Endodermal cell (in vitro differentiated cells): ENCODE measurements at regions not wholly inside any gene's neighbourhood (a gene's known extent, or its start where the extent isn't known, plus 50 kb on each side); places are given as distances from the start of the nearest gene placed in this dataset.

ENCODE experiments used
- DNase-seq: peaks from one replicate; pipeline ENCODE4 v3.0.0-alpha.2; 2017
- H3K27ac ChIP-seq: 2 replicates; pipeline ENCODE4 v1.5.1; 2013; ENCODE audit warnings: mild to moderate bottlenecking, low read depth, low read length, moderate library complexity
- H3K27me3 ChIP-seq: 2 replicates; pipeline ENCODE4 v1.6.1; 2013; ENCODE audit warnings: mild to moderate bottlenecking, low read length, moderate library complexity; ENCODE audit not compliant: insufficient read depth, control insufficient read depth, poor library complexity, severe bottlenecking
- H3K36me3 ChIP-seq: 2 replicates; pipeline ENCODE4 v1.7.0; 2013; ENCODE audit warnings: mild to moderate bottlenecking, low read length, moderate library complexity; ENCODE audit not compliant: control insufficient read depth, insufficient read depth
- H3K4me1 ChIP-seq: one replicate; pipeline ENCODE4 v1.7.0; 2013; ENCODE audit warnings: low read length; ENCODE audit not compliant: control insufficient read depth, insufficient read depth
- H3K4me3 ChIP-seq: 2 replicates; pipeline ENCODE4 v1.5.1; 2013; ENCODE audit warnings: mild to moderate bottlenecking, low read length, moderate library complexity
- H3K9ac ChIP-seq: 2 replicates; pipeline ENCODE4 v1.6.1; 2013; ENCODE audit warnings: mild to moderate bottlenecking, low read length, moderate library complexity; ENCODE audit not compliant: poor library complexity, severe bottlenecking; ENCODE audit errors: extremely low read depth
- H3K9me3 ChIP-seq: 2 replicates; pipeline ENCODE4 v1.6.1; 2013; ENCODE audit warnings: mild to moderate bottlenecking, low read length, moderate library complexity; ENCODE audit not compliant: control insufficient read depth
- H3K27ac Mint-ChIP-seq: 2 replicates; pipeline ENCODE4 v1.8.0; 2020; ENCODE audit warnings: mixed read lengths
- H3K27me3 Mint-ChIP-seq: 2 replicates; pipeline ENCODE4 v1.8.0; 2021; ENCODE audit warnings: mild to moderate bottlenecking, mixed read lengths; ENCODE audit not compliant: insufficient read depth
- H3K36me3 Mint-ChIP-seq: 2 replicates; pipeline ENCODE4 v1.8.0; 2020; ENCODE audit warnings: low read depth, mixed read lengths
- H3K4me1 Mint-ChIP-seq: 2 replicates; pipeline ENCODE4 v1.8.0; 2020; ENCODE audit warnings: mixed read lengths
- H3K4me3 Mint-ChIP-seq: 2 replicates; pipeline ENCODE4 v1.8.0; 2020; ENCODE audit warnings: mild to moderate bottlenecking, moderate library complexity, mixed read lengths
- H3K9me3 Mint-ChIP-seq: 2 replicates; pipeline ENCODE4 v1.8.0; 2020; ENCODE audit warnings: mild to moderate bottlenecking, mixed read lengths
- WGBS, 2 experiments: methylation state at CpG; one replicate each; pipeline versions ENCODE4 v1.1.5 to v1.1.7; 2013; ENCODE audit warnings: missing lambda C conversion rate in 2 of 2, mixed read lengths in 1 of 2; ENCODE audit not compliant: insufficient coverage in 1 of 2, insufficient read length in 1 of 2; 5-methylcytosine and 5-hydroxymethylcytosine counted together
- TF ChIP-seq, protein P1 (sequence below): fragments of 200-600 bp; sonication (generic); conservative IDR thresholded peaks from 2 replicates; pipeline ENCODE4 v1.5.0; 2021; ENCODE audit warnings: antibody characterized with exemption, mild to moderate bottlenecking

- Histone ChIP-seq H3K9ac (no peak overlapping the region), H3K4me3 (no peak overlapping the region), H3K36me3 (no peaks in the 10 kb centered on the region), H3K27ac (no peak overlapping the region), H3K9me3 (no peaks in the 10 kb centered on the region), H3K27me3 (no peaks in the 10 kb centered on the region), H3K4me1 (no peaks in the 10 kb centered on the region)
- DNase-seq: no peak
- Mint-ChIP-seq H3K4me1 (no peaks in the 10 kb centered on the region), H3K9me3 (no peaks in the 10 kb centered on the region), H3K36me3 (no peaks in the 10 kb centered on the region), H3K27ac (no peak overlapping the region), H3K27me3 (no peaks in the 10 kb centered on the region), H3K4me3 (no peak overlapping the region)
- 93 to 100% methylated on average over 2 of the region's 2 CpGs for WGBS, 2 experiments
- TF ChIP-seq, protein P1, sequence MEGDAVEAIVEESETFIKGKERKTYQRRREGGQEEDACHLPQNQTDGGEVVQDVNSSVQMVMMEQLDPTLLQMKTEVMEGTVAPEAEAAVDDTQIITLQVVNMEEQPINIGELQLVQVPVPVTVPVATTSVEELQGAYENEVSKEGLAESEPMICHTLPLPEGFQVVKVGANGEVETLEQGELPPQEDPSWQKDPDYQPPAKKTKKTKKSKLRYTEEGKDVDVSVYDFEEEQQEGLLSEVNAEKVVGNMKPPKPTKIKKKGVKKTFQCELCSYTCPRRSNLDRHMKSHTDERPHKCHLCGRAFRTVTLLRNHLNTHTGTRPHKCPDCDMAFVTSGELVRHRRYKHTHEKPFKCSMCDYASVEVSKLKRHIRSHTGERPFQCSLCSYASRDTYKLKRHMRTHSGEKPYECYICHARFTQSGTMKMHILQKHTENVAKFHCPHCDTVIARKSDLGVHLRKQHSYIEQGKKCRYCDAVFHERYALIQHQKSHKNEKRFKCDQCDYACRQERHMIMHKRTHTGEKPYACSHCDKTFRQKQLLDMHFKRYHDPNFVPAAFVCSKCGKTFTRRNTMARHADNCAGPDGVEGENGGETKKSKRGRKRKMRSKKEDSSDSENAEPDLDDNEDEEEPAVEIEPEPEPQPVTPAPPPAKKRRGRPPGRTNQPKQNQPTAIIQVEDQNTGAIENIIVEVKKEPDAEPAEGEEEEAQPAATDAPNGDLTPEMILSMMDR: no peak
These were observed 357.4 kb downstream of the STIM2 start for GRCh38 chr4:27218013-27218412.

GRCh38 chr4:27223326-27223725 is 362.7 kb downstream of the STIM2 start:
- Histone ChIP-seq H3K27ac (no peak overlapping the region), H3K9ac (no peak overlapping the region), H3K9me3 (no peaks in the 10 kb centered on the region), H3K4me3 (no peak overlapping the region), H3K4me1 (no peaks in the 10 kb centered on the region), H3K36me3 (no peaks in the 10 kb centered on the region), H3K27me3 (no peaks in the 10 kb centered on the region)
- DNase-seq: no peak
- H3K4me3 Mint-ChIP-seq: no peak overlapping the region
- no peaks in the 10 kb centered on the region for H3K9me3 Mint-ChIP-seq
- no peaks in the 10 kb centered on the region for H3K4me1 Mint-ChIP-seq
- WGBS, 2 experiments: 90 to 93% methylated on average over 2 of the region's 2 CpGs
- H3K27ac Mint-ChIP-seq: no peak overlapping the region
- no peaks in the 10 kb centered on the region for H3K36me3 Mint-ChIP-seq
- TF ChIP-seq, protein P1: no peak
- H3K27me3 Mint-ChIP-seq: no peaks in the 10 kb centered on the region

GRCh38 chr4:27233531-27233930 is 372.9 kb downstream of the STIM2 start:
- no peak for DNase-seq
- Histone ChIP-seq H3K4me1 (no peaks in the 10 kb centered on the region), H3K9me3 (no peaks in the 10 kb centered on the region), H3K27me3 (no peaks in the 10 kb centered on the region), H3K4me3 (no peak overlapping the region), H3K9ac (no peak overlapping the region), H3K27ac (no peak overlapping the region), H3K36me3 (no peaks in the 10 kb centered on the region)
- Mint-ChIP-seq H3K27ac (no peak overlapping the region), H3K4me3 (no peak overlapping the region), H3K9me3 (no peaks in the 10 kb centered on the region), H3K36me3 (no peaks in the 10 kb centered on the region), H3K27me3 (no peaks in the 10 kb centered on the region), H3K4me1 (no peaks in the 10 kb centered on the region)
- 91 to 100% methylated on average over 3 of the region's 3 CpGs for WGBS, 2 experiments
- TF ChIP-seq, protein P1: no peak
